Stimulated activated CD4-positive, alpha-beta T cell treated with anti-CD3 and anti-CD28 coated beads, TNF-alpha, amount 100 ng/mL, for 24 hours (primary cell): ENCODE measurements at regions not wholly inside any gene's neighbourhood (a gene's known extent, or its start where the extent isn't known, plus 50 kb on each side); places are given as distances from the start of the nearest gene placed in this dataset.
"Not testable (repeated sequence)": the region's sequence is repeated elsewhere in the genome, so short reads cannot be mapped to it uniquely, and the experiment has no call there.

Experiments used
- DNase-seq, 3 experiments: peaks; one replicate each; pipeline ENCODE4 v3.0.0-alpha.2; 2020; ENCODE audit warnings: low read depth in 3 of 3

DNA sequence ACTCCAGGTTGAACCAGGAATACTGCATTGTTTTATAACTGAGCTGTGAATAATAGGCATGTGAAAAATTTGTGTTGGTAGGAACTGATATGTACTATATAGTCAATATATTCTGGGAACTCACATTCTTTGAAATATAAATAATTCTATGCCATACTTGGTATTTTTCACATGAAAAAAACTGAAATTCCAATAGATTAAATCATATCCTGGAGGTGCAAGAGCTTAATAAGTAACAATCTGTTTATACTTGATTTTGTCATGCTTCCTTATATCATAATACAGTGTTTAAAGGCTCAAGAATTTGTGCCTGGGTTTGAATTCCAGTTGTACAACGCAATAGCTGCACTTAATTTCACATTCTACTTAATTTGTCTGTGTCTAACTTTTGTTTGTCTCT, 387.0 kb downstream of the USP25 start:
- DNase-seq = no peak

DNA sequence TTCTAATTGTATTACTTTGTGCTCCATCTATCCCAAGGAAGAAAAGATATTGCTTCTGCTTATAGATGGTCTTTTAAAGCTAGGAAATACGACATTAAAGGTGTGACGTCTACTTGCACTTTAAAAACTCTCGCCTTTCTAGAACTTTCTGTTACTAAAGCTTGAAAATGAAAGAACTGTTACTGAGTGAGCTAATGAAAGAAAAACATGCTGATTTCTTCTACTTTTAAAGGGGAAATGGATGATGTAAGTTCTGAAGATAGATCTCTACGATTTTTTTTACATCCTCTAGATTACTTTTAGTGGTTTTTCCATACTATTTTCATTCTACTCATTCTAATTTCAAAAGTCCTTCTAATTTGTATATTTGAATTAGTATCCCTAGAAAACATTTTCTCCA, 387.5 kb downstream of the USP25 start:
- DNase-seq = no peak

DNA sequence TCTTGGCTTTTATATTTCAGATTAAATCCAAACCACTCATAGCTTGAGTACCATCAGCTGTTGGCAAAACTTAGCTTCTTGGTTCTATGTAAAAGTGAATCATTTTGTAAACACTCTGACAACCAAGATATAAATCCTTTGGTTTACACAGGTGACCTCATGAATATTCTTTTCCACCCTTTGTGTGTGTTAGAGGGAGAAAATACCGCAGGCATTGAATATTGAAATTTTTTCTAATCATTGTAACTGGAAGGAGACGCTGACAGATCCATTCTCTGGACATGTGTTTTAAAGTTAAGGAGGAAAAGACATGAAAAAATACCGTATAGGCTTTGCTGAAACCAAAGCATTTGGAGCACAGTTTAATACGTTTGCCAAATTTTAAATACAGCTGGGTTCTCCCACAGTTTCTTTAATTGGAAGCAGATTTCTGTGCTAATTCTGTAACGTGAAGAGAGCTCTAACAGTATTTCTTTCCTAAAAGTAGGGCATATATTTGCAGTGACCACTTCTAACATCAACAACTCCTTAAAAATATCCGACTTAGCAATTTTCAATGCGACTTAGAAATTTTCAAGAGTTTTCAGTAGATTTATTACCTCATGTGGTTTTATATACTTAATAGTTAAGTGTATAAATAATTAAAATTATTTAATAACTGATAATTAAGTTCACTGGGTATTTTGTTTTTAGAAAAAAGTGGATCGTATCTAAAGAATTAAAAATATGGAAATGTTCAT, 388.2 kb downstream of the USP25 start:
- DNase-seq = no peak

DNA sequence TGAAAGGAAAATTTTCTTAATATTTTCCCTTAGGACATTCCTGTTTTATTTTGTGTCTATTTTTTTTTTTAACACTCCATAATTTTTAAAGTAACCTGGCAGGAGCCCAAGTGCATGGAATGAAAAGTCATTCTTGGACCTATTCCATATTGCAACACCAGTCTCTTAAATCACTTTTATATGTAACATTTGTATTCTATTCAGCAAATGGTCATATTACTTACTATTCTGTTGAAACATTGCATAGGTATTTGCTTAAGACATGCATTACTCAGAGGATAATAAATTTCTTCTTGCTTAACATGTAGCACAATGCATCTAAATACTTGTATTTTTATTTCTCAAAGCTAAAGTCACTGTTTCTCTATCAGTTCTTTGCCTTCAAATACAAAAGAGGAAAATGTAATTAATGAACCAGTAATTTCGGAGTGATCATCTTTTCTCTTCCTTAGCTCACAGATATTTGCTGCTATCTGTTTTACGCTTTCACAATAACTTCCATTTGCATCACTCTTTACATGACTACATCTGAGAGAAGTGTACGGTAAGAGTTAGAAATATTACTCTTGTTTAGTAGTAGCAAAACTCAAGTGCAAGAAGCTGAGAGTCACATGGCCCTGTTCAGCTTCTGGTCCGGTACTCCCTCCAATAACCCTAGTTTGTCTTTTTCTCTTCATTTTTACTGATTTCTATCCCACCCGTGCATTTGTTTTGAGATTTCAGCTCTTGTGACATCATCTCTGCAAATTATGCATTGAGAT, 394.8 kb downstream of the USP25 start:
- DNase-seq = no peak

DNA sequence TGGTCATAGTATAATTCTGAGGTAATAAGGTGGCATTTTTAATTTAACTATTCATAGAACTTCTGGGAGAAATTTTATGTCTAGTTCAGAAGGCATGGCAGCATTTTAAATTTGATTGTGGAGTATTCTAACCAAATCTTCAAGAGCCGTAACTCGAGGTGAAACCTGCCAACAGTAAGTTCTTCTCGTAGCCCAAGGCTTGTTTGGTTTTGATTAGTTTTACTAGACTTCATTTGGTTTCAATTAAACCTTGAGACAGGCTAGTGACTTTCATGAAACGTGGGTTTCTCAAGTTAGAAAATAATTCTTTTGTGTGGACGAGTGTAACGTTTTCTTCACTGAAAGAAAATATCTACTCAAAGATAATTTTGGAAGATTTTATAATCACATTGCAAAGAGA, 395.5 kb downstream of the USP25 start:
- no peak for DNase-seq

DNA sequence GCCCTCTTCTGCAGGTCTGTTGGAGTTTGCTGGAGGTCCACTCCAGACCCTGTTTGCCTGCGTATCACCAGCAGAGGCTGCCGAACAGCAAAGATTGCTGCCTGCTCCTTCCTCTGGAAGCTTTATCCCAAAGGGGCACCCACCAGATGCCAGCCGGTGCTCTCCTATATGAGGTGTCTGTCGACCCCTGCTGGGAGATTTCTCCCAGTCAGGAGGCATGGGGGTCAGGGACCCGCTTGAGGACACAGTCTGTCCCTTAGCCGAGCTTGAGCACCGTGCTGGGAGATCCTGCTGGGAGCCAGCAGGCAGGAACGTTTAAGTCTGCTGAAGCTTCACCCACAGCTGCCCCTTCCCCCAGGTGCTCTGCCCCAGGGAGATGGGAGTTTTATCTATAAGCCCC, 402.7 kb downstream of the USP25 start:
- DNase-seq = not testable (repeated sequence)

DNA sequence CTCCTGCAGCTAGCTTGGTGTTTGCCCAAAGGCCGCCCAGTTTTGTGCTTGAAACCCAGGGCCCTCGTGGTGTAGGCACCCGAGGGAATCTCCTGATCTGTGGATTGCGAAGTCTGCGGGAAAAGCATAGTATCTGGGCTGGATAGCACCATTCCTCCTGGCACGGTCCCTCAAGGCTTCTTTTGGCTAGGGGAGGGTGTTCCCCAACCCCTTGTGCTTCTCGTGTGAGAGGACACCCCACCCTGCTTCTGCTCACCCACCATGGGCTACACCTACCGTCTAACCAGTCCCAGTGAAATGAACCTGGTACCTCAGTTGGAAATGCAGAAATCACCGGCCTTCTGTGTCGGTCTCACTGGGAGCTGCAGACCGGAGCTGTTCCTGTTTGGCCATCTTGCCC, 403.5 kb downstream of the USP25 start:
- no peak for DNase-seq

DNA sequence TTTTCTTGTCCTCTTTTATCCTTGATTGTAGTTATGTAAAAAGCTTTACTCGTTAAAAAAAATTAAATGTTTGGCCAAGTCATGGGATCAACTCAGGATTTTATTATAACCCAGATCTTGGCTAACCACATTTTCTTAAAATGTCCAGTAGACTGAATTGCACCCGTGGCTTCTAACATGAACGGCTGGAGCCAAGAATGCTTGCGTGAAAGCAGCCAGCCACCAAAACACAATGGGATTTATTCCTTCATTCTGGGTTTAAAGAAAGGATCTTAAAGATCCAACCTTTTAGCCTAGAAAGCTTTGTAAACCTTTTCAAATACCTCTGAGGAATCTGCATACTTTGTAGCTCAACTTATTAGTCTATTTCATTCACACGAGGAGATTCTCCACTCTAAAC, 404.4 kb downstream of the USP25 start:
- DNase-seq = no peak

DNA sequence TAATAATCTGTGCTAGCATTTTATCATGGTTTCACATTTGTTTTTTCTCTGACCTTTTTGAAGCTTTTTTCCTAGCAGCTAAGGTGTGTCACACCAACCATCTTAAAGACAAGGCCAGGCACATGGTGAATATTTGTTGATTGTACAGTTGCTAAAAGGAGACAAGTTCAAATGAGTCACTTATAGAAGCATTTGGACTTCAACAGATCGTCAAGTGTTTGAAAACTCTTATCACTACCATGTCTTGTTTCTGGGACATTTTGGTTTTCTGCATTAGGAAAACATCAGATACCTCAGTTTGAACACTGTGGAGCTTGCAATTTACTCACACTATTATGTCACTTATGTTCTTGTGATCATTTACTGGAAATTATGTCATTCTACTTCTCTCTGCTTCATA, 407.3 kb downstream of the USP25 start:
- no peak for DNase-seq

DNA sequence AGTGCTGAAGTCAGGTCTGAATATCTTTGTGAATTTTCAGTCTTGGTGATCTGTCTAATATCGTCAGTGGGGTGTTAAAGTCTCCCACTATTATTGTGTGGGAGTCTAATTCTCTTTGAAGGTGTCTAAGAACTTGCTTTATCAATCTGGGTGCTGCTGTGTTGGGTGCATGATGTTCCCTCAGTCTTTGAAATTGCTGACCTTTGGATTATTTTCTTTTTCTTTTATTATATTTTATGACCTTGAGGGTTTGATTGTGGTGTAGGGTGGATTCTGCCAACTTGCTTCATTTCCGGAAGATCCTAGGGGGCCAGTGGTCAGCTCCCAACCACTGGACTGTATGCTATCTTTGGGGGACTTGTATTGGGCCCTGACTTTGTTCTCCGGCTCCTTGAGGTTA, 415.3 kb downstream of the USP25 start:
- no peak for DNase-seq

DNA sequence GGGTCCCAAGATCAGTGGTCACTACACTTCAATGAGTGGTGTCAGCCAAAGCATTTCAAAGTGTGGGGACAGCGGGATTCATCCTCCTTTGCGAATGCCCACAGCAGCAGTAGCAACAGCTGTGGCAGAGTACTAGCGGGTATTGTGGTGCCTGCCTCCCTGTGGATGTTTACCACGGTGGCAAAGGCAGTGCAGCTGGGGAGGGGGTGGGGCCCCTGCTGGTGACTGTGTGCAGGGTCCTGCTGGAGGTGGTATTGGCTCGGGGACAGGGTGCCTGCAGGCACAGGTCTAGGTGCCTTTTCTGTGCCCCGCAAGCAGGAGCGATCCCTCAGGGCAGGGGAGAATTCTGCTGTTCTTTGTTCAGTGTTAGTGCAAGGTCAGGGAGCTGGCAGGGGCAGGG, 415.7 kb downstream of the USP25 start:
- DNase-seq = no peak

DNA sequence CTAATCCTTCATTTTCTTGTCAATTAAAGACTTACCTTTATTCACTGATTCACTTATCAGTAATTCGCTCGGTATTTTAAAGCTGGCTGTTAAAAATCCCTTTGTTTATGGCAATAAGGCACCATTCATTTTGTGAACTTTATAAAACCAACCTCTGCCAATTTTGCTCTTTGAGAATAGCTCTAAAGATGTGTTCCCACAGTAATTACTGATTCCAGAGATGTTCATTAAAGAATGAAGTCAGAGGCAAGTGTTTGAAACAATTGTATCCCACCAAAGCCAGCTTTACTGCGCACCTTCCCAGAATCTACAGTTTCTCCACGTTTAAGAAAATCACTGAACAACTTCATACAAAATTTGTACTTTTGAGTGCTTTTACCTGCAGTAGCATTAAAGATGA, 424.5 kb downstream of the USP25 start:
- DNase-seq = no peak

DNA sequence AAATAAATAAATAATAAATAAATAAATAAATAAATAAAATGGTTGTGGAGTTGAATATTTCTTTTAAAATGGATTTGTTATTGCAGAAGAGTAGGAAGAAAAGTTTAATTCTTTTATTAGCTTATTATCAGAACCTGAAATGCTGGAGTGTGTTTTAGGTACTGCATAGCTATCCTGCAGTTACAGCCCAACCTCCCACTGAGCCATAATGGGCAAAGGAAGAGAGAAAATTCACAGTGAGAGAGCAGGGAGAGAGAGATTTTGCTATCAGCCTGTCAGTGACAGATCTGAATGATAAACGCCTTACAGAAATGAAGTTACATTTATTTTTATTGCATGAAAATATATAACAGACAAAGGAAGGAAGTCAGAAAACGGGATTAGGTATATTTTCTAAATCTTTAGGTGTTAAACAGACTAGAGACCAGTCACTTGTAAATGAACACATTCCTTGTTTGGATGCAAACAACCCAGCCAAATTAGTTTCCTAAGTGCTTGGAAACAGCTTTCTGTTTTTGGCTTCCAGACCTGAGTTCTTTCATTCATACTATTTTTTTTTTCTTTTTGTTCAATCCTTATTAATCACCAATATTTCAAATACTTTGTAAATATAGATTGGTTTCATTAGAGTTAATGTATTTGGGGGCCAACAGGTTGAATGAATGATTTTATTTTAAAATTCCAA, 425.3 kb downstream of the USP25 start:
- DNase-seq = no peak

DNA sequence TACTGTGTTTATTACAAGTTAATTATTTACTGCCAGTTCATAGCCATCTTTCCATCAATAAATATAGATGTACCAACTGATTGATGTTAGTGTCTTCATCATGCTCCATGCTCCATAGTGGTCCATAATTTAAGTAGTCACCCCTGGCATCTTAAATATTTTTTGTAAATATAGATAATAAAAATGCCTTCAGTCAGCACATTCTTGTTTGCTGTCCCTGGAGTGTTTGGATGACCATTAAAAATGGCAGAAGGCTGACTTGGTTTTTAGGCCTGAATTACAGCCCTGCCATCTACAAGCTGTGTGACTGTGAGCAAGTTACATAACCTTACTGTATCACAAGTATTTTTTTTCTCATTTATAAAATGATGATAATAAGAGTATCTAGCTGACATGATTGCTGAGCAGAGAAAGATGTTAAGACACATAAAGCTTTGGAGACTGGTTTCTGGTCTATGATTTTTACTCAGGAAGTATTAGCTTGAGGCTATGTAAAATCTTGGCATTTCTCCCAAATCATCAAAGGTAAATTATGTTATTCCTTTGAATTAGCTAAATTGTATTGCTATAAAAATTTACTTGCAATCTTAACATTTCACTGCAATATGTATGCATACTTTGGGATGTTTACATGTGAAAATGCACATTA, 427.2 kb downstream of the USP25 start:
- DNase-seq = no peak

DNA sequence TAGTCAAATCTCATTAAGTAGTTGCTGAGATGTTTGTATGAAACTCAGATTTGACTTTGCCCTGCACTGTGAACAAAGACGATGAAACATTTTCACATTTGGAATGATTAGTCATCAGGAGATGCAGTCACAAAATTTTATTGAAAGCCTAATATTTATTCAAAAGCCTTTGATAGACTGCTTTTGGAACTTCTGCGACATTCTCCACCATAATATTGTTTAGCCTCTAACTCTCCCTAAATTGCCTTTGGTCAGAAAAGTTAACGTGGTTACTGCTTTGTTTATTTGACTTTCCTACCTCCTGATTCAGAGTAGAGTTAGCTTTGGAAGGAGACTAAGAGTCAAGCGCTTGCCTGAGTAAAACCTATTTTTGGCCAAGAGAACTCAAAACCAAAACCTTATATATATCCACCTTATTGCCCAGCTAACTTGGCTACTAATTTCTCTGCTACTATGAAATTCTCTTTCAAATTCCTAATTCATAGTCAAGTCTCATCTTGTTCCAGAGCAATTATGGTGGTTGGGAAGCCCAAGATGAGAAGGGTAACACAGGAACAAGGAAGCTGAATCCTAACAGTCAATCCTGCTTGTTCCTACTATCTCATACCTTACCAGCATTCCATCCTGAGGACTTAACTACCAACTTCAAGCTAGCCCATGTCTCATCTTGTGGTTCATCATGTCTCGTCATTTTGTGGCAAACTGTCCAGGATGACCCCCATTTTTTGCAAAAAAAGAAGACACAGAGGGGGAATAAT, 429.6 kb downstream of the USP25 start:
- DNase-seq = no peak

DNA sequence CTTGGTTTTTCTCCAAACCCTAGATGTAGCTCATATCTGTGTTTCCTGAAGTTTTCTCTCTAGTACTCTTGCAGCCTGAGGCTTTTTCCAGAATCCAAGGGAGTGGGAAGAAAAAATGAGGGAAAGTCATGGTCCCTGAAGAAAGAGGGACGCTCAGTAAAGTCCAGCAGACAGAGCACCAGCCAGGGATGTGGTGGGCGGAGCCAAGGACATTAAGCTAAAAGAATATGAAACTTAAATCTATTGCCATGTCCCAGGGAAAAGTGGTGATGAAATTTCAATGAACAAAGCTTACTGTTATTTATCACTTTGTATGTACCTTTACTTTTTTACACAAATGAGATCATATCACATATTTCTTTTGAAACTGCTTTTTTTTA, 430.2 kb downstream of the USP25 start:
- DNase-seq = no peak

DNA sequence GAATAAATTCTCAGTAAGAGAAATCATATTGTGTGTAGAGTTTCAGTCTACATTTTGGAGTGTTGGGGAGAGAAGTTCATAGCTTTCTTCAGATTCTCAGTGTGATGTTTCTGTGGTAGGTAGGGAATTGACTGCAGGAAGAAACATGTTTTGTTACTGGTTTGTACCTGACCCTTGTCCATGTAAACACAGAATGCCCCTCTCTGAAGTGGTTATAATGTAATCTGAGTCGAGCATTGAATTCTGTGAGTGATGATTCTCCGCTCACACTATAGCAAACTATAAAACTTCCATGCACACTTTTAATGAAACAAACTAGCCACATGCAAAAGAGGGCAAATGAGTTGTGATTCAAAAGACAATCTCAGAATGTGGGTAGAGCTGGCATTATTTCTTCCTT, 433.2 kb downstream of the USP25 start:
- no peak for DNase-seq

DNA sequence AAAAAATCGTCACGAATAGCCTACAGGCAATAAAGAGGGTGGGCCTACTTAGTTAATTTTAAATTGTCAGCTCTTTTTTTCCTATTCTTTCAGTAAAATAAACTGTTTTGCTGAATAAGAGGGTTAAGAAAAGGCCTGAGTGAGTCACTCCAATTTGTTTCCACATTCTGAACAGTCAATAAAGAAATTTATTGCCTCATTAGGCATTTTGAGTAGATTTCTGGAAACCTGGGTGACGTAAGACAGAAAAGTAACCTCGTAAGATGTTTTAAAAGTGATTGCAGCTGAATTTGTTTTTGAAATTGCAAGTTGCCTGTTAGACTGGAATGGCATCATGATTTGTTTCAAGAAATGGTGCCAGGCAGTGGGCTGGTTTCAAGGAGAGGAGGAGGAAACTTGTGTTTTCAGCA, 439.3 kb downstream of the USP25 start:
- DNase-seq = no peak

DNA sequence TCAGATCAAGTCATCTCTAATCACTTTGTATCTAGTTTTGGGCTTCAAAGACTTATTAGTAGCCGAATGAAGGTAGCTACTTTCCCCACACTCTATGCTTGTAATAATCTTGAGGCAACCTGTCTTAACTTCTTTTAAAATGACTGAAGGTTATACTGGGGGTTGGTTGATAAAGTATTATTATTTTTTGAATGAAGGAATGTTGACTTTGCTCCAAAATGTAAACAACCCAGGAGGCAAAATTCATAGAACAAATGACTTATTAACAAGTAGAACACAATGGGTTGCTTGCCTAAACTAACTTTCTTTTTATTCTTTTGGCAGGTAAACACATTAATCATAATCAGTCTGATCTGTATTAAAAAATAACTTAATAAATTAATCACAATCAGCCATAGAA, 440.0 kb downstream of the USP25 start:
- DNase-seq = no peak

DNA sequence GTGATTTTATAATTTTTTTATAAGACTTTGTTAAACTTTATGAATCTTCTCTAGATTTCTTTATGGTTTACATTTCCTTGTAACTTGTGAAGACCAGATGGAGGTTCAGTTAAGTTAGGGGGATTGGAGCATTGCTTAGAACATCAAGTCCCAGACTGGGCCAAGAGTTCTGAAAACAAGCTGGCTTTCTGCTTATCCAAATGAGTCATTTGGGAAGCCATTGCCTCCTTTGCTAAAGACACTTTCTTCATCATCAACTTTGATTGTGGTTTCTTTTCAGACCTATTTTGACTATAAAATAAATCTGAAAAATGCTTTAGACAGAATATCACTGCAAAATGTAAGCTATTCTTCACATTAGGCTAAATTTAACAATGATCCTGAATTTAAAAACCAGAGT, 446.8 kb downstream of the USP25 start:
- no peak for DNase-seq

DNA sequence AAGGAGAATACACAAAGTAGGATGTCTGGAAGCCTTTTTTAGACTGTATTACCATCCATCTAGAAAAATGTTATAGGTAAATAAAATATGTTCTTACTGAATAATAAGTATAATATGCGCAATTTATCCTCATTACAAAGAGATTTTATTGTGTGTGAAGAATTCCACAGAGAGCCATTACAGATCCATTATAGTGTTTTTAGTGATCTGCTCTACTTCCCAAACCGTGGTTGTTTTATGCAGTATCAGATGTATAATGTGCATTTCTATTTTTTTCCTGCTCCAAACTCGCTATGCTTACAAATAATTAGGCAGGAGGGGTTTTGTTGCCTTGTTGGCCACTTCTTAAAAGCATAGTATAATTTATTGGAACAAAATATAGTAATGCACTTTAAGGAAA, 447.8 kb downstream of the USP25 start:
- no peak for DNase-seq

DNA sequence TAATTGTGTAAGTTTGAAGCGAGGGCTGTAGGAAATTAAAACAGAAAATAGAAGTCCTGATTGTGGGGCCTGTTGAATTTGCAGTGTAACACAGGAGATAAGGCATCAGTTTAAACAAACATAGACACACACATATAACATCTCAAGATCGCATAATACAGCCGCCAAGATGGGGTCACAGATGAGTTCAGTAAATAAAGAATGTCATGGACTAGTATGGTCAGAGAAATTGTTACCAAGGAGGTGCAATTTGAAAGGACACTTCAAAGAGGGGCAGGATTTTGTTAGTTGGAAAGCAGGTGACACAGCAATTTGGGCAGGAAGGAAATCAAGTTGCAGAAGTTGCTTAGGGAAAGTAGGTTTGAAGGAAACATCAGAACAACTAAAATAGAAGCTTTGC, 450.0 kb downstream of the USP25 start:
- no peak for DNase-seq
